ENCODE measurements at regions not wholly inside any gene's neighbourhood (a gene's known extent, or its start where the extent isn't known, plus 50 kb on each side); places are given as distances from the start of the nearest gene placed in this dataset.

DNA sequence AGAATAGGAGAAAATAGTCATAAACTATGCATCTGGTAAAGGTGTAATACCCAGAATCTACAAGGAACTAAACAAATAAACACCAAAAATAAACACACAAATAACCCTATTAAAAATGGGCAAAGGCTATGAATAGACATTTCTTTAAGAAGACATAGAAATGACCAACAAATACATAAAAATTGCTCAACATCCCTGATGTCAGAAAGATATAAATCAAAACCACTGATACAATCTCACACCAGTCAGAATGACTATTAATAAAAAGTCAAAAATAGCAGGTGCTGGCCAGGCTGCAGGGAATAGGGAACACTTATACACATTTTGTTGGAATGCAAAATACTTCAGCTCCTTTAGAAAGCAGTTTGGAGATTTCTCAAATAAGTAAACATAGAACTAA, 352.1 kb upstream of the SLITRK1 start:
- DNase-seq: no peak
- Histone ChIP-seq H3K4me1 (no peaks in the 10 kb centered on the region), H3K4me3 (ENCODE audit: low read depth, low read length) (no peak overlapping the region), H3K9me3 (no peaks in the 10 kb centered on the region), H3K27me3 (replicated peaks; ENCODE audit: control insufficient read depth, insufficient read depth, low read length) (no peaks in the 10 kb centered on the region), H3K36me3 (ENCODE audit: control insufficient read depth, insufficient read depth, low read length) (no peaks in the 10 kb centered on the region)
- intact Hi-C loops (cut with micrococcal nuclease; ENCODE audit: unreplicated experiment): no loop called here
- Mint-ChIP-seq H3K4me3 (ENCODE audit: unreplicated experiment) (no peak overlapping the region), H3K4me1 (ENCODE audit: low read depth, unreplicated experiment) (no peaks in the 10 kb centered on the region), H3K27ac (ENCODE audit: unreplicated experiment) (no peak overlapping the region), H3K36me3 (ENCODE audit: insufficient read depth, unreplicated experiment) (no peaks in the 10 kb centered on the region), H3K27me3 (ENCODE audit: insufficient read depth, unreplicated experiment) (no peaks in the 10 kb centered on the region), H3K9me3 (ENCODE audit: unreplicated experiment) (no peaks in the 10 kb centered on the region)
- BruUV-seq (replicated peaks): no TSS peak
- POLR2A ChIA-PET: no interaction called here
- CTCF ChIA-PET: no interaction called here
- TF ChIP-seq CTCF (IDR thresholded peaks at IDR 0.05; ENCODE audit: insufficient read depth in 1 of 2, low read depth in 1 of 2, low read length in 1 of 2, severe bottlenecking in 1 of 2, unreplicated experiment in 1 of 2): no peak

DNA sequence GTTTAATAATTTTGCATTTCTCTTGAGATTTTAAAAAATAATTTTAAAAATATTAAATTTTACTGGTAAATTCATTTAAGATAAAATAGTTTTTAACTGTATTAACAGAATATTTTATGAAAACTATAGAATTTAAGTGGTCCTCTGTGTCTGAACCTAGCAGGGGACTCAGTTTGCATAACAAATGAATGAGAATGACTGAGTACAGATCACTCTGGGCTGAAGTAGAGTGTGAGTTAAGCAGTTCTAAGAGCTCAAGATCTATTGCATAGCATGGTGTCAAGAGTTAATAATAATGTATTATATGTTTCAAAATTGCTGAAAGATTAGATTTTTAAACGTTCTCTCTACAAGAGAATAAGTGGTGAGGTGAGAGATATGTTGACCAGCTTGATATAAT, 348.3 kb upstream of the SLITRK1 start:
- no TSS peak for BruUV-seq (replicated peaks)
- no peaks in the 10 kb centered on the region for H3K4me1 ChIP-seq
- no peaks in the 10 kb centered on the region for H3K36me3 ChIP-seq (ENCODE audit: control insufficient read depth, insufficient read depth, low read length)
- H3K4me3 Mint-ChIP-seq (ENCODE audit: unreplicated experiment): no peak overlapping the region
- H3K4me1 Mint-ChIP-seq (ENCODE audit: low read depth, unreplicated experiment): no peaks in the 10 kb centered on the region
- no peaks in the 10 kb centered on the region for H3K9me3 Mint-ChIP-seq (ENCODE audit: unreplicated experiment)
- H3K9me3 ChIP-seq: no peaks in the 10 kb centered on the region
- no peak for DNase-seq
- CTCF ChIA-PET: no interaction called here
- no peak overlapping the region for H3K27ac Mint-ChIP-seq (ENCODE audit: unreplicated experiment)
- POLR2A ChIA-PET: no interaction called here
- H3K4me3 ChIP-seq (ENCODE audit: low read depth, low read length): no peak overlapping the region
- no peaks in the 10 kb centered on the region for H3K36me3 Mint-ChIP-seq (ENCODE audit: insufficient read depth, unreplicated experiment)
- H3K27me3 ChIP-seq (replicated peaks; ENCODE audit: control insufficient read depth, insufficient read depth, low read length): no peaks in the 10 kb centered on the region
- intact Hi-C loops (cut with micrococcal nuclease; ENCODE audit: unreplicated experiment): no loop called here
- no peaks in the 10 kb centered on the region for H3K27me3 Mint-ChIP-seq (ENCODE audit: insufficient read depth, unreplicated experiment)
- TF ChIP-seq CTCF (IDR thresholded peaks at IDR 0.05; ENCODE audit: insufficient read depth in 1 of 2, low read depth in 1 of 2, low read length in 1 of 2, severe bottlenecking in 1 of 2, unreplicated experiment in 1 of 2): no peak

- TF ChIP-seq CTCF (IDR thresholded peaks at IDR 0.05; ENCODE audit: insufficient read depth in 1 of 2, low read depth in 1 of 2, low read length in 1 of 2, severe bottlenecking in 1 of 2, unreplicated experiment in 1 of 2): no peak
- ChIA-PET POLR2A (no interaction called here), CTCF (no interaction called here)
- H3K4me3 ChIP-seq (ENCODE audit: low read depth, low read length): no peak overlapping the region
- no peaks in the 10 kb centered on the region for H3K9me3 ChIP-seq
- H3K4me1 Mint-ChIP-seq (ENCODE audit: low read depth, unreplicated experiment): no peaks in the 10 kb centered on the region
- BruUV-seq (replicated peaks): no TSS peak
- no peaks in the 10 kb centered on the region for H3K27me3 ChIP-seq (replicated peaks; ENCODE audit: control insufficient read depth, insufficient read depth, low read length)
- no peaks in the 10 kb centered on the region for H3K9me3 Mint-ChIP-seq (ENCODE audit: unreplicated experiment)
- no peaks in the 10 kb centered on the region for H3K36me3 Mint-ChIP-seq (ENCODE audit: insufficient read depth, unreplicated experiment)
- H3K27me3 Mint-ChIP-seq (ENCODE audit: insufficient read depth, unreplicated experiment): no peaks in the 10 kb centered on the region
- H3K36me3 ChIP-seq (ENCODE audit: control insufficient read depth, insufficient read depth, low read length): no peaks in the 10 kb centered on the region
- H3K4me1 ChIP-seq: no peaks in the 10 kb centered on the region
- intact Hi-C loops (cut with micrococcal nuclease; ENCODE audit: unreplicated experiment): no loop called here
- H3K4me3 Mint-ChIP-seq (ENCODE audit: unreplicated experiment): no peak overlapping the region
- H3K27ac Mint-ChIP-seq (ENCODE audit: unreplicated experiment): no peak overlapping the region
- DNase-seq: no peak
These were observed 328.8 kb upstream of the SLITRK1 start for GRCh38 chr13:84211048-84211447.

All from Caco-2 (cell line).